HG03571 (cell line): ENCODE measurements at regions not wholly inside any gene's neighbourhood (a gene's known extent, or its start where the extent isn't known, plus 50 kb on each side); places are given as distances from the start of the nearest gene placed in this dataset.
"Not testable (repeated sequence)": the region's sequence is repeated elsewhere in the genome, so short reads cannot be mapped to it uniquely, and the experiment has no call there.

Experiments
- ATAC-seq: cut with Tn5 transposase; IDR thresholded peaks from one replicate; pipeline ENCODE4 v1.9.1; 2021; ENCODE audit not compliant: unreplicated experiment

DNA sequence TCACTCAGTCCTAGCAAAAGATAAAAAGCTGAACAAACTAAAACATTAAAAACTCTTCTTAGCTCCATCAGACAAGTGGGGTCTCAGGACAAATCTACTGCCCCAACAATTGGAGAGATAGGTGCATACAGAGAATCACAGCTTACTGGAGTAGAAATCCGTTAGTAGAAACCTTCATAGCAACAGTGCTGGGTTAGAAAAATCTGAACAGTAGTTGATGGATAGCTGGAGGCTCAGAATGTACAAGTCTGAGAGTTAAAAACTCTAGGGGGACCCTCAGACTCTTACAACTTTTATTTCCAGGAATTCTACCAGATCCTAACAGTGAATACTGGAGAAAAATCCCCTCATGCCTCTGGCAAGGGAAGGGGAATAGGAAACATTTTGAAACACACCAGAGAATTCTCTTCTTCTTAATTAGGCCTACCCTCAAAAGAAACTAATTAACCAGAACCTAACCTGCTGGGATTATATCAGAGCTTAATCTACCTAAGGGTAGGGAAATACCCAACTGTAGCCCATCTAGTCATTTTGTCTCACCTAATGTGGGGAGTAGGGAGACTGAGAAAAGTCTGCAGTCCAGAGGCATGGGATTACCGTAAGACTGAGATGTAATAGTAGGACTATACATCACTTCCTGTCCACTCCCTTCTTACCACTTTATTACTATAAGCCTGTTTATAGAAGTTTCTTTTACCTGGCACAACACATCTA, 165.0 kb upstream of the CTSO start:
- no peak for ATAC-seq

DNA sequence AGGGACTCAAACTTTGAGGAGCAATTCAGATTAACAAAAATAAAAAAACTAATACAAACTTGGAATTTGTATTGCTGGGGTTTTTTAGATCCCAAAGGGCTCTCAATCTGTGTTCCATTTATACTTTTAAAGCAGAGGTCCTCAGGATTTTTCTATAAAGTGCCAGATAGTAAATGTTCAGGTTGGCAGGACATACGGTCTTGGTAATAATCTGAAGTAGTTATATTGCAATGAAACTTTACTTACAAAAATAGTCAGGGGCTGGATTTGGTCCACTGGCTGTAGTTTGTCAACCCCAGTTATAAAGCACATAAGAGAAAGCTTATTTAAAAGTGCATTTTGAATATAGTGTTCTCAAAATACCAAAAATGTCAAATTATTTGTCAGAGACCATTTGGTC, 164.1 kb upstream of the CTSO start:
- ATAC-seq = no peak

GRCh38 chr4:156116991-156117390, 163.3 kb upstream of the CTSO start:
- no peak for ATAC-seq

DNA sequence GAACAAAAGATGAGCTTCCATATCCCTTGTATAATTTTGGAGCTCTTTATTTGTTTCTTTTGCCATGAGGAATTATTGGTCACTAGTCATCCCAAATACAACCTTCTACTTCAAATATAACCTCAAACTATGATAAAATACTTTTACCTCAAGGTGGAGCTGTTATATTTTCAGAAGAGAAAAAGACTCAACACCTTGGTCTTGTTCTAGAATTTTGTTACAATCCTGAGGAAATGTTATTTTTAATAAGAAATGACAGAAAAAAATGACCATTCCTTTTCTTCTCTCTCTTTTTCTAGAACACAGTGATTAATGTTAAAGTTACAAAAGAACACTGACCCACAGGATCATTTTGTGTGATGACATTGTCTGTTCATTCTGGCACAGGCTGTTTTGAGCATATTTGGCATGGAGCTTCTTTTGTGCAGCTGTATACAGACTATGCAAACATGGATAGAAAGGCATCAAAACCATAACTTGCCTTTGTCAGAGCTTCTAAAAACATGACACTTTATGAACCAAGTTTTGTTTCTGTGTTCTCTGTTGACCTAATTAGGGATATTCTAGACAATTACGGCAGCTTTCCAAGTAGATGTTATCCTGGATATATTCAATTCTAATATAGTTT, 159.6 kb upstream of the CTSO start:
- ATAC-seq = no peak

DNA sequence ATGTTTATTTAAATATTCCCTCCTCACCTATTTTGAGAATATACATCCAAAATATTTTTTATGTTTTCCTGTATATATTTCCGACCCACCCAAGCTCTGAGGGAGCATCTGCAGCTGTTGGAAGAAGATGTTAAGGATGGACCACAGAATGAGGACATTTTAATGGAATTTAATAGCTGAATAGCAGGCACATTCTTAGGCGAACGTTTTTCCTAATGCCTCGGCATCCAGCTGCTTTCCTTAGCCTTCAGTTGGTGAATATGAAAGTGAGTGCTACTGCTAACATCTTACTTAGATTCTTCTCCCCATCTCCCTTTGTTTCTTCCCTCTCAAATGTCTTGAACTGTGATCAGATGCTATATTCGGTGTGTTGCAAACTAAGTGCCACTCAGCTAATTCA, 158.0 kb upstream of the CTSO start:
- ATAC-seq = no peak

DNA sequence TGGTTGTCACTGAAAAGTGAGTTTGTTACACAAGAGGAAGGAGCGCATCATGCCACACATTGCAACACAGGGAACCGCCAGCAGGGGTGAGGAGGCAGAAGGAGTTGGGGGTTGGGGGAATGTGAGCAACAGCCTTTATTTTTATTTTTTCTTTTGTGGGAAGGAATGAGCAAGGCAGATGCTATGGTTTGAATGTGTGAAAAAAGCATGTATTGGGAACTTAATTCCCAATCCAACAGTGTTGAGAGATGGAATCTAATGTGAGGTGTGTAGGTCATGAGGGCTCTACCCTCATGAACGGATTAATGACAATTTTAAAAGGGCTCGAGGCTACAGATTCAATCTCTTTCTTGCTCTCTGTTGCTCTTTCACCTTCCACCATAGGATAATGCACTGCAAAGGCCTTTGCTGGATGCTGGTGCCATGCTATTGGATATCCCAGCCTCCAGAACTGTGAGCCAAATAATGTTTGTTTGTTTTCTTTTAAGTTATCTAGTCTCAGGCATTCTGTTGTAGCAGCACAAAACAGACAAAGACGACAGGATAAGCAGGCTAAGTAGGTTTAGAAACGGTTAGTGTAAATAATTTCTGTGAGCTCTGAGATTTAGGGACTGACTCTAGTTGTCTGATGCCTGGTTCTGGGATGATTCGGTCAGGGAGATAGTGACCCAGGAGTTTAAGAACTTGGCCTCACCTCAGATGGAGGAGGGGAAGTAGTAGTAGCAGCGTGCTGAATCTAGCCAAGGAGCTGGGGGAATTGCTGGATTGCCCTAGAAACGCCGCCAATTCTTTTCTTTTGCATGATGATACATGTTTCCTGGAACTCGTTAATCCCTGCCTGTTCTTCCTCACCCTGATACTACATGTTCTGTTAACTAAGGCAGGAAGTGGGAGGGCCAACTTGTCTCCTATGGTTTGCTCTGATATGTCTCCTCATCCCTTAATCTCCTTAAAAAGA, 156.6 kb upstream of the CTSO start:
- ATAC-seq = no peak

GRCh38 chr4:156109087-156109486, 155.4 kb upstream of the CTSO start:
- ATAC-seq = not testable (repeated sequence)

DNA sequence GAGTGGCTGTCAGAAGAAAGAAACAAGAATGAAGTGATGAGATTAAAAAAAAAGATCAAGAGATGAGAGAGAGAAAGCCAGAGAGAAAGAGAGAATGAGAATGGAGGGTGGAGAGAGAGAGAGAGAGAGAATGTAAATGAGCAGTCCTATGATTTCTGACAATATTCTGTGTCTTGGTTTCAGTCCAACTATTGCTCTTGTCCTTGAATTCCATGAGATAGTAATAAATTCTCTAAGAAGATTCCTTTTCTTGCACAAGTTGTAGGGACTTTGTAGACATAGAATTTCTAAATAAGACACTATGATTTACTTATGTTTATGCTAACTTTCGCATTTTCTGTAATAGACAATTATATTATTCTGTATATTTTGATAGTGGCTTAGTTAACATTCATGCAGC, 149.6 kb upstream of the CTSO start:
- no peak for ATAC-seq

DNA sequence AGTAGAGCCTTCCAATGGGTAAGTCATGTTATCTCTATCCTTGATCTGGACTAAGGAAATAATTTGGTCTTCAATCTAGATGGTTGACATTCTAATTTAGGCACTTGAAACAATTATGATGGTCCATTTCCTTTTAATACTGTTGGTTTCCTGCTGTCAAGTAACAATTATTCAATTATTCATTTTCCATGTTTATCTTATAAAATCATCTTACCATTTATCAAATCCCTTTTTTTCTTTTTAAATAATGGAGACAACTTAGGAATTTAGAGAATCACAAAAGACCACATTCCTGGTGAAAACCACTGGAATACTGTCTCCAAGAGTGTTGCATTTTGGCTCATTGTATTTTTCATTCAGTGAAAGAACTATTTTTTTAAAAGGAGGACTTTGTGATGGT, 148.7 kb upstream of the CTSO start:
- no peak for ATAC-seq

GRCh38 chr4:156101571-156101970, 147.9 kb upstream of the CTSO start:
- no peak for ATAC-seq

DNA sequence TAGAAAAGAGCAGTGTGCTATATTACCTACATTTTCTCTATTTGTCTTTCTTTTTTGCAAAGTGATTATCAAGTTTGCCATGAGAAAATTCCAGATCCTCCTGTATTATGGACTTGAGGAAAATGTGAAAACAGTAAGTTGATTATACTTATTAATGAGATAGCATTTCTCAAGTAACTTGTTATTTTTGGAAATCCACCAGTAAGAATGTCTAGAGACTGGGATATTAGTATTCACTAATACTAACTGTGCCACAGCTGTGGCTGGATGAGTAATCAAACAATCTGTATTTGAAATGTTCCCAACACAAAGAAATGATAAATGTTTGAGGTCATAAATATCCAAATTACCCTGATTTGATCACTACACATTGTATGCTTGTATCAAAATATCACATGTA, 147.0 kb upstream of the CTSO start:
- no peak for ATAC-seq

GRCh38 chr4:156098805-156099204, 145.1 kb upstream of the CTSO start:
- no peak for ATAC-seq

GRCh38 chr4:156085100-156085499, 131.4 kb upstream of the CTSO start:
- ATAC-seq = no peak

DNA sequence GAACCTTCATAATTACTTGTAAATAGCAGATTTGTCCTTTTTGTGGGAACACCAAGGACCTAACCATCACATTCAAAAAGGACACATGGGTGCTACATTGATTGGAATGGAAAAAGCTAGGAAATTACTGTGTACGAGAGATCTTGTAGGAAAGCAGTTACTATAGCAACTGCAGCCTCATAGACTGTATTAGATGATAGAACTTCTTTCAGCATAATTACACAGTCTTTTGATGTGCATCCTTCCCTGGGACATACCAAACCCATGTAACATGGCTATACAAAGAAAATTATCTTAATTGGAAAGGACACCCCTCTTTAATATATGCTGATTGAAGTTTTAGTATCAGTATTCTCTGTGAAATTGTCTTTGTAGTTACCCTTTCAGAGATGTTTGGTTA, 130.7 kb upstream of the CTSO start:
- no peak for ATAC-seq

DNA sequence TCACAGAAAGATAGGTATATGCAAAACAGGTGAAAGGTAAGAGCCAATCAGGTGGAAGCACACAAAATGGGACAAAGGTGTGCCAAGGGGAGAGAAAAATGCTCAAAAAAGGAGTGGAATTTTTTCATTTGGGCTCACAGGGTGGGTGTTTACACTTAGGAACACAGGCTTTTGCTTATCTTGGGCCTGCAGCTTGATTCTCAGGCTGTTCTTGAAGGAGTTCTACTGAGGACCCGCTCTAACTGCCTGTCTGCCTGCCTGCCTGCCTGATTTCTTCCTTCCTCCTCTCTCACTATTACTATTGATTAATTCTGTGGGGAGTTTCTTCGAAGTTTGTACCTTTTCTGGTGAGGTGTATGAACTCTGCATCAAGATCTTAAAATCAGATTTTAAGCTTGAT, 120.3 kb upstream of the CTSO start:
- no peak for ATAC-seq

DNA sequence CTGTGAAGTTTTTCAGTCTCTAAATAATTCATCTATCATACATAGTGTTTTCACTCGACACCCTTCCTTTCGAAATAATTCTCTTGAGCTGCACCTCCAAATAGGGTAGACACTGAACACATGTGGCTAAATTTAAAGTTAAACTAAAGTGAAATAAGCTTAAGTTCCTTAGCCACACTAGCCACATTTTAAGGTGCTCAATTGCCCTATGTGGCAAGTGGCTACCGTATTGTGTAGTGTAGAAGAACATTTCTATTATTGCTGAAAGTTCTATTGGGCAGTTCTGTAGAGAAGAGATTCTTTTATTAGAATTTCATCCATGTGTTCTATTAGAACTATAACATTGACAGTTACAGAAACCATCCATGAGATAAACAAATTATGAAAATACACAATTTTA, 107.0 kb upstream of the CTSO start:
- ATAC-seq = no peak

GRCh38 chr4:156053174-156053573, 99.5 kb upstream of the CTSO start:
- no peak for ATAC-seq

GRCh38 chr4:156052116-156052515, 98.5 kb upstream of the CTSO start:
- ATAC-seq = no peak

DNA sequence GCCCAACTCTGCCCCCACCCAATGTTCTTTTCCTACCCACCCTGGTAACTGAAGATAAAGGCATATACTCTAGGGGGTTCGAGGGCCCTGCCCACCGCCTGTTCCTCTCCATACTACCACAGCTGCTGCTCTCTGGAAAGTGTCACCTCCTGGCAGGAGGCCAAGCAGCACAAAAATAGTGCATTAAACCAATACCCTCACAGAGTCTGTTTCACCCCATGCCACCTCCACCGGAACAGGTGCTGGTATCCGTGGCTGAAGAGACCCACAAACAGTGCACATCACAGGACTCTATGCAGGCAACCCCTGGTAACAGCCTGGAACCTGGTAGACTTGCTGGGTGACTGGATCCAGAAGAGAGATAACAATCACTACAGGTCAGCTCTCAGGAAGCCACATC, 85.1 kb upstream of the CTSO start:
- ATAC-seq = no peak

GRCh38 chr4:156036496-156036895, 82.8 kb upstream of the CTSO start:
- no peak for ATAC-seq

GRCh38 chr4:156029691-156030090, 76.0 kb upstream of the CTSO start:
- no peak for ATAC-seq

DNA sequence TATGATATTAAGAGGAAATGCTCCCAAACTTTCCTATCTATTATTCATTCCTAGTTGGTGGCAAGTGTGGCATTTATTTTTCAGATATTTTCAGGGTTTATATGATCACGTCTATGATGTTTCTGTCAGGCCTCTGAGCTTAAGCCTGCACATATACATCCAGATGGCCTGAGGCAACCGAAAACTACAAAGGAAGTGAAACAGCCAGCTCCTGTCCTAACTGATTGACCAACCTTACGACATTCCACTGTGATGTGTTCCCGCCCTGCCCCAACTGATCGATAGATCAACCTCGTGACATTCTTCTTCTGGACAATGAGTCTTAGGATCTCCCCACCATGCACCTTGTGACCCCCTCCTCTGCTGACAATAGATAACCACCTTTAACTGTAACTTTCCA, 67.6 kb upstream of the CTSO start:
- no peak for ATAC-seq
